Fibroblast of mammary gland (primary cell): ENCODE measurements at regions not wholly inside any gene's neighbourhood (a gene's known extent, or its start where the extent isn't known, plus 50 kb on each side); places are given as distances from the start of the nearest gene placed in this dataset.

Source experiments
- DNase-seq: peaks from one replicate; pipeline ENCODE4 v3.0.0-alpha.2; 2010; ENCODE audit warnings: low read depth
- H3K4me3 ChIP-seq: 2 replicates; pipeline ENCODE4 v1.5.1; 2011; ENCODE audit warnings: low read depth, mild to moderate bottlenecking, low read length, moderate library complexity; ENCODE audit not compliant: control insufficient read depth
- CTCF ChIP-seq: conservative IDR thresholded peaks from 2 replicates; pipeline ENCODE4 v1.5.1; 2011; ENCODE audit warnings: low read depth, low read length, inconsistent platforms; ENCODE audit not compliant: control insufficient read depth, insufficient read depth

GRCh38 chr1:47585141-47585902 lies 147.5 kb downstream of the FOXD2 start:
- no peak for TF ChIP-seq CTCF
- H3K4me3 ChIP-seq = no peak overlapping the region
- no peak for DNase-seq

GRCh38 chr1:47587891-47588582 lies 150.2 kb downstream of the FOXD2 start:
- TF ChIP-seq CTCF = no peak
- no peak for DNase-seq
- no peak overlapping the region for H3K4me3 ChIP-seq

- H3K4me3 ChIP-seq = no peak overlapping the region
- TF ChIP-seq CTCF = no peak
- no peak for DNase-seq
Measured at GRCh38 chr1:47590523-47591225, 152.8 kb downstream of the FOXD2 start.

GRCh38 chr1:47591801-47592200 lies 154.0 kb downstream of the FOXD2 start:
- DNase-seq = no peak
- H3K4me3 ChIP-seq = no peak overlapping the region
- no peak for TF ChIP-seq CTCF

GRCh38 chr1:47592296-47593012 lies 154.6 kb downstream of the FOXD2 start:
- TF ChIP-seq CTCF = no peak
- DNase-seq = no peak
- no peak overlapping the region for H3K4me3 ChIP-seq

GRCh38 chr1:47593013-47593568 lies 155.2 kb downstream of the FOXD2 start:
- TF ChIP-seq CTCF = no peak
- DNase-seq = no peak
- H3K4me3 ChIP-seq = no peak overlapping the region
